HEK293 (cell line): ENCODE measurements at regions not wholly inside any gene's neighbourhood (a gene's known extent, or its start where the extent isn't known, plus 50 kb on each side); places are given as distances from the start of the nearest gene placed in this dataset.

Source experiments
- CTCF ChIA-PET: fragments of 350-600 bp; formaldehyde crosslinking; extraction: SDS; loops from one replicate; lab custom pipeline; 2021; ENCODE audit warnings: antibody characterized with exemption; lab: Yijun Ruan, JAX
- POLR2A ChIA-PET: fragments of 300-600 bp; formaldehyde crosslinking; extraction: SDS; loops from one replicate; lab custom pipeline; 2020; ENCODE audit warnings: antibody characterized with exemption, inconsistent platforms; lab: Yijun Ruan, JAX
- H3K27ac ChIP-seq: fragments of 200-500 bp; sonication (Bioruptor generic); 2 replicates; pipeline ENCODE4 v1.5.1; 2014; ENCODE audit warnings: low read depth, low read length, control low read depth, inconsistent platforms; ENCODE audit errors: extremely low read depth
- H3K36me3 ChIP-seq, 2 experiments: fragments of 200-500 bp in 1 of 2; sonication (Bioruptor generic) in 1 of 2; 1 replicate in 1 of 2; 2 replicates in 1 of 2; pipeline ENCODE4 v1.5.1; 2014 to 2017; ENCODE audit warnings: inconsistent platforms in 2 of 2, low read length in 2 of 2; ENCODE audit not compliant: control insufficient read depth in 2 of 2, insufficient read depth in 1 of 2
- H3K4me1 ChIP-seq: fragments of 200-500 bp; sonication (Bioruptor generic); 2 replicates; pipeline ENCODE4 v1.5.1; 2014; ENCODE audit warnings: mild to moderate bottlenecking, low read length, inconsistent platforms; ENCODE audit not compliant: control insufficient read depth, insufficient read depth
- H3K4me3 ChIP-seq: 2 replicates; pipeline ENCODE4 v1.5.1; 2011; ENCODE audit warnings: low read depth, mild to moderate bottlenecking, control low read depth, low read length, moderate library complexity
- H3K9me3 ChIP-seq: fragments of 200-500 bp; sonication (Bioruptor generic); 2 replicates; pipeline ENCODE4 v1.5.1; 2014; ENCODE audit warnings: low read depth, low read length, inconsistent platforms; ENCODE audit not compliant: control insufficient read depth, insufficient read depth
- GLI4 ChIP-seq: fragments of 450-650 bp; formaldehyde crosslinking; IDR thresholded peaks from 2 replicates; pipeline ENCODE4 v1.5.1; 2016; ENCODE audit warnings: missing biosample characterization, missing genetic modification characterization
- KLF9 ChIP-seq: fragments of 450-650 bp; formaldehyde crosslinking; IDR thresholded peaks from 2 replicates; pipeline ENCODE4 v1.5.1; 2016; ENCODE audit warnings: missing biosample characterization, missing genetic modification characterization, low read depth
- ZBTB7A ChIP-seq: fragments of 450-650 bp; formaldehyde crosslinking; IDR thresholded peaks from 2 replicates; pipeline ENCODE4 v1.5.1; 2016; ENCODE audit warnings: low read depth, missing biosample characterization, missing genetic modification characterization
- ZFP3 ChIP-seq: fragments of 450-650 bp; formaldehyde crosslinking; IDR thresholded peaks from 2 replicates; pipeline ENCODE4 v1.5.1; 2016; ENCODE audit warnings: low read depth, missing biosample characterization, missing genetic modification characterization
- ZNF146 ChIP-seq: fragments of 450-650 bp; formaldehyde crosslinking; IDR thresholded peaks from 2 replicates; pipeline ENCODE4 v1.5.1; 2016; ENCODE audit warnings: missing biosample characterization, missing genetic modification characterization
- ZNF155 ChIP-seq: fragments of 450-650 bp; formaldehyde crosslinking; IDR thresholded peaks from 2 replicates; pipeline ENCODE4 v1.5.1; 2016; ENCODE audit warnings: missing biosample characterization, missing genetic modification characterization
- ZNF174 ChIP-seq: fragments of 450-650 bp; formaldehyde crosslinking; IDR thresholded peaks from 2 replicates; pipeline ENCODE4 v1.5.0; 2017; ENCODE audit warnings: missing biosample characterization, mild to moderate bottlenecking, missing genetic modification characterization
- ZNF311 ChIP-seq: fragments of 450-650 bp; formaldehyde crosslinking; IDR thresholded peaks from 2 replicates; pipeline ENCODE4 v1.5.1; 2017; ENCODE audit warnings: missing biosample characterization, missing genetic modification characterization, borderline replicate concordance
- ZNF341 ChIP-seq: fragments of 450-650 bp; formaldehyde crosslinking; IDR thresholded peaks from 2 replicates; pipeline ENCODE4; 2016; ENCODE audit warnings: low read depth, missing biosample characterization, missing genetic modification characterization
- ZNF354C ChIP-seq: fragments of 450-650 bp; formaldehyde crosslinking; IDR thresholded peaks from 2 replicates; pipeline ENCODE4 v1.5.1; 2016; ENCODE audit warnings: missing biosample characterization, missing genetic modification characterization, low read depth, borderline replicate concordance
- ZNF416 ChIP-seq: fragments of 450-650 bp; formaldehyde crosslinking; IDR thresholded peaks from 2 replicates; pipeline ENCODE4 v1.5.1; 2016; ENCODE audit warnings: missing biosample characterization, missing genetic modification characterization
- ZNF677 ChIP-seq: fragments of 450-650 bp; IDR thresholded peaks from 2 replicates; pipeline ENCODE4 v1.5.0; 2018; ENCODE audit warnings: missing biosample characterization, mild to moderate bottlenecking, missing genetic modification characterization, moderate library complexity
- ZSCAN30 ChIP-seq: fragments of 450-650 bp; IDR thresholded peaks from 2 replicates; pipeline ENCODE4 v1.5.1; 2018; ENCODE audit warnings: missing biosample characterization, mild to moderate bottlenecking, missing genetic modification characterization, moderate library complexity
- TF ChIP-seq, protein P1 (sequence below): fragments of 450-650 bp; formaldehyde crosslinking; IDR thresholded peaks from 2 replicates; pipeline ENCODE4 v1.5.1; 2016; ENCODE audit warnings: missing biosample characterization, missing genetic modification characterization
- TF ChIP-seq, protein P2 (sequence below): fragments of 450-650 bp; formaldehyde crosslinking; IDR thresholded peaks from 2 replicates; pipeline ENCODE4 v1.5.1; 2016; ENCODE audit warnings: missing biosample characterization, missing genetic modification characterization
- TF ChIP-seq, protein P3 (sequence below): fragments of 450-650 bp; formaldehyde crosslinking; IDR thresholded peaks from 2 replicates; pipeline ENCODE4 v1.5.1; 2016; ENCODE audit warnings: missing biosample characterization, missing genetic modification characterization, borderline replicate concordance

DNA sequence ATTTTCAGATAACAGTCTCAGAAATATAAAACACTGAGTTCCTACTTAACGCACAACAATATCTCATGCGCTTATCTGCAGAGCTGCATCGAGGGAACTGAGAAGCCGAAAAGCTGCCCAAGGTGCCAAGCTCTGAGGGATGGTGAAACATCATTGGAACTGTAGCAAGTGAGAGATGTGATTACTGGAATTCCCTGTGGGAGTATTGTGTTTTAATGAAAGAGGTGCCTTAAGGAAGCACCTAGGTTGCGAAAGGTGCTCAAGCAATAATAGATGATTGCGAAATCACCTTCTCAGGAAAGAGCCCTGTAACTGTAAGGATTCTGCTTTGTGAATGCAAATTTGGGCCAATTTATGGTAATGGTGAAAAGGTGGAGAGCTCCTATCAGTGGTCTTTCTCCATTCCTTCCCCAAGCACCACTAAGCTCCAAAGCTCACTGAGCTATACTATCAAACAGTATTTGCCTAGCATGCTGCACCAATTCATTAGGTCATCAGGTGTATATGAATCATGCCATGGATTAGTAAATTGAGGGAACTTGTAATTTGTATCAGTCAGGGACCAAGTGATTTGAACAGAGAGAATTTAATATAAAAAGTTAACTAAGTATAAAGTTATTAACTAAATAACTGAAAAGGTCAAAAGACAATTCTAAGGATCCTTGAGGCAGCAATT lies 59.0 kb upstream of the ATP8A1 start:
- Histone ChIP-seq H3K4me1 (no peaks in the 10 kb centered on the region), H3K9me3 (no peaks in the 10 kb centered on the region), H3K4me3 (no peak overlapping the region), H3K36me3 (no peaks in the 10 kb centered on the region)
- CTCF ChIA-PET, result no interaction called here
- TF ChIP-seq ZNF174 (tag by site-specific recombination) (no peak), KLF9 (tag by site-specific recombination) (no peak), ZNF311 (tag by site-specific recombination) (no peak), ZNF354C (no peak), ZNF677 (tag by site-specific recombination) (no peak), ZNF146 (tag by site-specific recombination) (no peak), ZBTB7A (no peak), ZNF155 (no peak)
- TF ChIP-seq, protein P1, sequence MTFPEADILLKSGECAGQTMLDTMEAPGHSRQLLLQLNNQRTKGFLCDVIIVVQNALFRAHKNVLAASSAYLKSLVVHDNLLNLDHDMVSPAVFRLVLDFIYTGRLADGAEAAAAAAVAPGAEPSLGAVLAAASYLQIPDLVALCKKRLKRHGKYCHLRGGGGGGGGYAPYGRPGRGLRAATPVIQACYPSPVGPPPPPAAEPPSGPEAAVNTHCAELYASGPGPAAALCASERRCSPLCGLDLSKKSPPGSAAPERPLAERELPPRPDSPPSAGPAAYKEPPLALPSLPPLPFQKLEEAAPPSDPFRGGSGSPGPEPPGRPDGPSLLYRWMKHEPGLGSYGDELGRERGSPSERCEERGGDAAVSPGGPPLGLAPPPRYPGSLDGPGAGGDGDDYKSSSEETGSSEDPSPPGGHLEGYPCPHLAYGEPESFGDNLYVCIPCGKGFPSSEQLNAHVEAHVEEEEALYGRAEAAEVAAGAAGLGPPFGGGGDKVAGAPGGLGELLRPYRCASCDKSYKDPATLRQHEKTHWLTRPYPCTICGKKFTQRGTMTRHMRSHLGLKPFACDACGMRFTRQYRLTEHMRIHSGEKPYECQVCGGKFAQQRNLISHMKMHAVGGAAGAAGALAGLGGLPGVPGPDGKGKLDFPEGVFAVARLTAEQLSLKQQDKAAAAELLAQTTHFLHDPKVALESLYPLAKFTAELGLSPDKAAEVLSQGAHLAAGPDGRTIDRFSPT (tag by site-specific recombination), result no peak
- TF ChIP-seq, protein P2, sequence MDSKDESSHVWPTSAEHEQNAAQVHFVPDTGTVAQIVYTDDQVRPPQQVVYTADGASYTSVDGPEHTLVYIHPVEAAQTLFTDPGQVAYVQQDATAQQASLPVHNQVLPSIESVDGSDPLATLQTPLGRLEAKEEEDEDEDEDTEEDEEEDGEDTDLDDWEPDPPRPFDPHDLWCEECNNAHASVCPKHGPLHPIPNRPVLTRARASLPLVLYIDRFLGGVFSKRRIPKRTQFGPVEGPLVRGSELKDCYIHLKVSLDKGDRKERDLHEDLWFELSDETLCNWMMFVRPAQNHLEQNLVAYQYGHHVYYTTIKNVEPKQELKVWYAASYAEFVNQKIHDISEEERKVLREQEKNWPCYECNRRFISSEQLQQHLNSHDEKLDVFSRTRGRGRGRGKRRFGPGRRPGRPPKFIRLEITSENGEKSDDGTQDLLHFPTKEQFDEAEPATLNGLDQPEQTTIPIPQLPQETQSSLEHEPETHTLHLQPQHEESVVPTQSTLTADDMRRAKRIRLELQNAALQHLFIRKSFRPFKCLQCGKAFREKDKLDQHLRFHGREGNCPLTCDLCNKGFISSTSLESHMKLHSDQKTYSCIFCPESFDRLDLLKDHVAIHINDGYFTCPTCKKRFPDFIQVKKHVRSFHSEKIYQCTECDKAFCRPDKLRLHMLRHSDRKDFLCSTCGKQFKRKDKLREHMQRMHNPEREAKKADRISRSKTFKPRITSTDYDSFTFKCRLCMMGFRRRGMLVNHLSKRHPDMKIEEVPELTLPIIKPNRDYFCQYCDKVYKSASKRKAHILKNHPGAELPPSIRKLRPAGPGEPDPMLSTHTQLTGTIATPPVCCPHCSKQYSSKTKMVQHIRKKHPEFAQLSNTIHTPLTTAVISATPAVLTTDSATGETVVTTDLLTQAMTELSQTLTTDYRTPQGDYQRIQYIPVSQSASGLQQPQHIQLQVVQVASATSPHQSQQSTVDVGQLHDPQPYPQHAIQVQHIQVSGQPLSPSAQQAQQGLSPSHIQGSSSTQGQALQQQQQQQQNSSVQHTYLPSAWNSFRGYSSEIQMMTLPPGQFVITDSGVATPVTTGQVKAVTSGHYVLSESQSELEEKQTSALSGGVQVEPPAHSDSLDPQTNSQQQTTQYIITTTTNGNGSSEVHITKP (tag by site-specific recombination), result no peak
- TF ChIP-seq, all 188 proteins: peak for 0
- no peak overlapping the region for H3K27ac ChIP-seq
- POLR2A ChIA-PET, result no interaction called here

DNA sequence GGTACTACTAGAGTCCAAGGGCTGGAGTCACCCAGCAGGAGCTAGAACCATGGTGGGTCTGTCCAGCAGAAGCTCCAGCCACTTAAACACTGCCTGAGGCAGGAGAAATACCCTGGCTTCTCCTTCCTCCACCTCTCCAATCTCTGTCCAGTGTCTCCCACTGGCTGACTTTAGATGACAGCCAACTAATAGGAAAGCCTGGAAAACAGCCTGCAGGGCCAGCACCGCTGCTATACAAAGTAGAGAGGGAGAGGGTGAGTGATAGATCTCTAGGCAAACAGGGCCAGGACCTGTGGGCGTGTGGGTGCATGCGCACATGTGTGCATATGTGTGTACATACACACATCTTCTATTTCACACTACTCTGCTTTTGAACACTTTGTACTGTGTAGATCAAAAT lies 56.5 kb upstream of the ATP8A1 start:
- Histone ChIP-seq H3K9me3 (no peaks in the 10 kb centered on the region), H3K4me1 (no peaks in the 10 kb centered on the region), H3K36me3 (no peaks in the 10 kb centered on the region), H3K4me3 (no peak overlapping the region), H3K27ac (no peak overlapping the region)
- POLR2A ChIA-PET, result no interaction called here
- CTCF ChIA-PET, result no interaction called here
- no peak for TF ChIP-seq ZSCAN30 (tag by site-specific recombination)
- TF ChIP-seq ZFP3, result no peak
- no peak for TF ChIP-seq ZNF416 (tag by site-specific recombination)
- TF ChIP-seq ZNF341 (tag by site-specific recombination), result no peak
- TF ChIP-seq, protein P3, sequence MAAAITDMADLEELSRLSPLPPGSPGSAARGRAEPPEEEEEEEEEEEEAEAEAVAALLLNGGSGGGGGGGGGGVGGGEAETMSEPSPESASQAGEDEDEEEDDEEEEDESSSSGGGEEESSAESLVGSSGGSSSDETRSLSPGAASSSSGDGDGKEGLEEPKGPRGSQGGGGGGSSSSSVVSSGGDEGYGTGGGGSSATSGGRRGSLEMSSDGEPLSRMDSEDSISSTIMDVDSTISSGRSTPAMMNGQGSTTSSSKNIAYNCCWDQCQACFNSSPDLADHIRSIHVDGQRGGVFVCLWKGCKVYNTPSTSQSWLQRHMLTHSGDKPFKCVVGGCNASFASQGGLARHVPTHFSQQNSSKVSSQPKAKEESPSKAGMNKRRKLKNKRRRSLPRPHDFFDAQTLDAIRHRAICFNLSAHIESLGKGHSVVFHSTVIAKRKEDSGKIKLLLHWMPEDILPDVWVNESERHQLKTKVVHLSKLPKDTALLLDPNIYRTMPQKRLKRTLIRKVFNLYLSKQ (tag by site-specific recombination), result no peak
- TF ChIP-seq GLI4 (tag by site-specific recombination), result no peak
- TF ChIP-seq, all 188 proteins: peak for 0
